AG10803 (cell line): ENCODE measurements at regions not wholly inside any gene's neighbourhood (a gene's known extent, or its start where the extent isn't known, plus 50 kb on each side); places are given as distances from the start of the nearest gene placed in this dataset.

Experiments used
- DNase-seq: peaks from one replicate; pipeline ENCODE4 v3.0.0; 2010; ENCODE audit warnings: low read depth
- H3K4me3 ChIP-seq: 2 replicates; pipeline ENCODE4 v1.5.1; 2011; ENCODE audit warnings: mild to moderate bottlenecking, low read length, control low read depth
- CTCF ChIP-seq: conservative IDR thresholded peaks from 2 replicates; pipeline ENCODE4 v1.5.1; 2011; ENCODE audit warnings: mild to moderate bottlenecking, low read length, control low read depth, inconsistent platforms

GRCh38 chr18:53606792-53607191, 617.7 kb downstream of the MBD2 start:
- no peak for TF ChIP-seq CTCF
- no peak overlapping the region for H3K4me3 ChIP-seq
- no peak for DNase-seq

- no peak for TF ChIP-seq CTCF
Observed at GRCh38 chr18:53605198-53605597, 619.3 kb downstream of the MBD2 start.

GRCh38 chr18:53603276-53603675, 621.2 kb downstream of the MBD2 start:
- TF ChIP-seq CTCF, result no peak
- H3K4me3 ChIP-seq, result no peak overlapping the region
- DNase-seq, result no peak

More at GRCh38 chr18:53605198-53605597, 619.3 kb downstream of the MBD2 start:
- DNase-seq, result no peak
- H3K4me3 ChIP-seq, result no peak overlapping the region

- no peak for DNase-seq
- no peak for TF ChIP-seq CTCF
- H3K4me3 ChIP-seq, result no peak overlapping the region
Observed at GRCh38 chr18:53601344-53601743, 623.1 kb downstream of the MBD2 start.

- TF ChIP-seq CTCF, result no peak
Observed at GRCh38 chr18:53586923-53587322, 637.5 kb downstream of the MBD2 start.

More at GRCh38 chr18:53586923-53587322, 637.5 kb downstream of the MBD2 start:
- DNase-seq, result no peak
- H3K4me3 ChIP-seq, result no peak overlapping the region
